NCI-H146 (cell line): ENCODE measurements at regions not wholly inside any gene's neighbourhood (a gene's known extent, or its start where the extent isn't known, plus 50 kb on each side); places are given as distances from the start of the nearest gene placed in this dataset.
"Not testable (repeated sequence)": the region's sequence is repeated elsewhere in the genome, so short reads cannot be mapped to it uniquely, and the experiment has no call there.

ENCODE experiments used
- DNase-seq: peaks from one replicate; lab custom pipeline; 2025; lab: John Stamatoyannopoulos, UW

DNA sequence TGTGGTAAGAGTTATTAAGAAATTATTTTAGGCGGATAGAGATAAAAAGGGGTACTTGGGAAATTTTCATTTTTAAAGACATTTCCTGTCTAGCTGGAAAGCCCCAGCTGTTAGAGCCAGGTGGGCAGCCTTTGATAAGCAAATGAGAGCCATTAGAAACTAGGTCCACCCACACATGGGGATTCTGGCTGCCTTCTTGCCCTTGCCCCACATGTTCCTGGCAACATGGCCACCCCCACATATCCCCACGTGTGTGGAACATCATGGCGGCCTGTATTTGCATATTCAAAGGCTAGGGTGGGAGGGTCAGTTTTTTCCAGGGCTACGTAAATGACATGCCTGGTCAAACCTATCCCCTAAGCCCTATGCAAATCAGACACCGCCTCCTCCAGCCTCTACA lies 1382.1 kb downstream of the AACS start:
- no peak for DNase-seq

DNA sequence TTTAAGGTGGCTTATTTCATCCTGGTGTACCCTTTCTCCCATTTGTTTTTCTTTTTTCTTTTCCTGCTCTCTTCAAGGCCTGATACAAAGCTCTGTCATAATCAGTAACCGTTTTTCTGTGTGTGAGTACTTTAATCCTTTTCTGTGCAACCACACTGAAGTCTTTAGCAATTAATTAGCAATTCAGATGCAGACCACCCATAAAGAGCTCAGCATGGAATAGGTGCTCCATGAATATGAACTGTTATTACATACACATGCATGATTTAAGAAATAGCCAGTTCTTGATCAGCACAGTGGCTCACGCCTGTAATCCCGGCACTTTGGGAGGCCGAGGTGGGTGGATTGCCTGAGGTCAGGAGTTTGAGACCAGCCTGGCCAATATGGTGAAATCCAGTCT lies 1386.6 kb downstream of the AACS start:
- no peak for DNase-seq

DNA sequence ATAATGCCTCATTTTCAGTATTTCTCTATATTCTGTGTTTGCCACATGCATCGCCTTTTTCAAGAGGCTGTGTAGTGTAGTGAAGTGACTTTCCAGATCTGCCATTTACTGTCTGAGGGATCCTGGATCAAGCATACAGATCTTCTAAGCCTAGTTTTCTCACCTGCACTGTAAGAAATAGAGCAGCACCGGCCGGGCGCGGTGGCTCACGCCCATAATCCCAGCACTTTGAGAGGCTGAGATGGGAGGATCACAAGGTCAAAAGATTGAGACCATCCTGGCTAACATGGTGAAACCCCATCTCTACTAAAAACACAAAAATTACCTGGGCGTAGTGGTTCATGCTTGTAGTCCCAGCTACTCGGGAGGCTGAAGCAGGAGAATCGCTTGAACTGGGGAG lies 1387.5 kb downstream of the AACS start:
- not testable (repeated sequence) for DNase-seq

DNA sequence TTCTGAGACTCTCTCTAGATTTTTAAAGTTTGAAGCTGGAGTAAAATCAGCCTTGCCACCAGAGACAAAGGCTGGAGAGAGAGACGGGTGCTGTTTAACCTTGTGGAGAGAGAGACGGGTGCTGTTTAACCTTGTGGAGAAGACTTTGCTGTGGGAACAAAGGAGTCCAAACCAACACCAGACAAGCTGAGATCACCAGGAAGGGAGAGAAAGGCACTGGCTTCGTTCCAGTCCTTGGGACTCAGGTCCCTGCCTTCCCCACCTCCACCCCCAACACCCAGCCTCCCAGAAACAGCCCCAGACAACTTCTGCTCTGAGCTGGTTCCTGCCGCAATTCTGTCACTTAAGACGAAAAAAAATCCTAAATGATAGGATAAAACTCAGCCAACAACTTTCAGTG lies 1389.3 kb downstream of the AACS start:
- DNase-seq = no peak

DNA sequence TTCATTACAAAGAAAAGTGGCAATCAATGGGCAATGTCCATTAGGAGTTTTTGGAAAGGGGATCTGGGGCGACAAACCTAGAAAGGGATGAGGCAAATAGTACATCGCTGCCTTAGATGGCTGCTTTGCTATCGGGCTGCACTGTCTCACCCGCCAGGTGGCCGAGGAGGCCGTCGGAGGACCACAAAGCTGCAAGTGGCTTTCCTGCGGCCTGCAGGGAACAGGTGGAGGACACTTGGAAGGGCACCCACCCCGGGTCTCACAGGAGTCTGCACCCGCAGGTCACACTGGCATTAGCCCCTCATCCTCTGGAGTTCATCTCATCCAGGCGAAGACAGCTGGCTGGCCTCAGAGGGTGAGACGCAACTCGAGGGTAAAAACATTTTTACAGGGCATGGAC lies 1392.5 kb downstream of the AACS start:
- no peak for DNase-seq

DNA sequence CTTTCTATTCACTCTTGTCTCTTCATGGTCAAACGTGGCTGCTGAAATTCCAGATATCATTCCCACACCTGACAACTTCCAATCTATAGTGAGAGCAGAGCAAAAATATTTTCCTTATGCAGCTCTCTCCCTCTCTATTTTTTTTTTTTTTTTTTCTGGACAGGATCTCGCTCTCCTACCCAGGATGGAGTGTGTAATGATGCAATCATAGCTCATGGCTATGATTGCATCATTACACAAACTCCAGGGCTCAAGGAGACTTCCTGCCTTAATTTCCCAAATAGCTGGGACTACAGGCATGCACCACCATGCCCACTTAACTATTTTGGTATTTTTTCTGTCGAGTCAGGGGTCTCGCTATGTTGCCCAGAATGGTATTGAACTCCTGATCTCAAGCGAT lies 1398.9 kb downstream of the AACS start:
- DNase-seq = no peak

DNA sequence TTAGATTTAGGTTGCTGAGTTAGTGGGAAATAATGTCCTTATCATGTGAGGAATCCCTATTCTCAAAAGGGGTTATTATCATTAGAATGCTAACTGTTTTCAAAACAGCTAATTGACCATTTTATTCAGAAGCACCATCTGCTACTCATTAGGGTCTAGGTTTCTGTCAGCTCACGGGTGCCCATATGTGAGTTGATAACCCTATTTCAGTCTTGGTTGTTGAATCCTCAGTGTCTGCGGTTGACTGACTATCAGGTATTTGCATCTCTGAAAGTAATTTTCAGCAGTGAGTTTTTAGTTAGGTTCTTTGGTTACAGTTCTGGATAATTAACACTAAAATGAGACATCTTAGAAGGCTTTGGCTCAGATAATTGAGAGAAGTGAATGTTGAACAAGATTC lies 1404.0 kb downstream of the AACS start:
- DNase-seq = no peak

DNA sequence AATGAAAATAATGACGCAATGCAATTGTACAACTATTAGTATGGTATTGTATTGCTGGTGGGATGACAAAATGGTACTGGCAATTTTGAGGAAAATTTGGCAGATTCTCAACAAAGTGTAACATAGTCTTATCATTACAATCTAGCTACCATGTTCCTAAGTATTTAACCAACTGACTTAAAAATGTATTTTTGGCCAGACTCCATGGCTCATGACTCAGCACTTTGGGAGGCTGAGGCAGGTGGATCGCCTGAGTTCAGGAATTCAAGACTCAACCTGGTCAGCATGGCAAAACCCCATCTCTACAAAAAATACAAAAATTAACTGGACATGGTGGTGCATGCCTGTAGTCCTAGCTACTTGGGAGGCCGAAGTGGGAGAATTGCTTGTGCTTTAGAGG lies 1409.5 kb downstream of the AACS start:
- no peak for DNase-seq

DNA sequence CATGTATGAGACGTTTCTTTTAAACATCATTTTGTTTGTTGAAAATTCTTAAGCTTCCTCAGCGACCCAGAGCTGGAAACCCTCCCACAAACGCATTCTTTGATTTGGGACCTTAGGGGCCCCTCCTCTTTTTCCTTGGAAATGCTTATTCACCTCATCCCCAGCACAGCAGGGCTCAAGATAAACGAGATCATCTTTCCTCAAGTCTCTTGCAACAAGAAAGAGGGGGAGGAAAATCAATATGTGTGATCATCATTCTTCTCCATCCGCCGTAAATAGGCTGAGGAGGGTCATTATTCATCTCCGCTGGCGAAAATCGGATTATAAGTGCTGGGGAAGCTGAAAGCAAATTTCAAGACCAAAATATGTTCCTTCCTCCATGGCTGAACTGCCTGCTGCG lies 1415.2 kb downstream of the AACS start:
- DNase-seq = no peak

DNA sequence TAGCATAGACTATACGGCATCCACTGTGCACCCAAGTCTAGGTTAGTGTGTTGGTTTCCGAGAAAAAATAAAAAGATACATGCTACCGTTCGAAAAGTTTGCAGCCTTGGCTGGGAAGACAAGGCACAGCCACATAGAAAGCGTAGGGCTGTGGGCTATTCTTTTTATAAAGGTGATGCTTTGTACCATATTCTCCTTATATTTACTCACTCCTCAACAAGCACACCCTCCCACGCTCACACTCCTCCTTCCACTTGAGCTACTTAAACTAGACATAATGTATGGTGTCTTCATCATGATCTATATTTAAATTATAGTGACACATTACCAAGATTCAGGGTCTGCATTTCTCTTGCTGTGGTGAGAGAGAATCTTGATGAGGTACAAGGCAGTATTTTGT lies 1416.5 kb downstream of the AACS start:
- DNase-seq = no peak

DNA sequence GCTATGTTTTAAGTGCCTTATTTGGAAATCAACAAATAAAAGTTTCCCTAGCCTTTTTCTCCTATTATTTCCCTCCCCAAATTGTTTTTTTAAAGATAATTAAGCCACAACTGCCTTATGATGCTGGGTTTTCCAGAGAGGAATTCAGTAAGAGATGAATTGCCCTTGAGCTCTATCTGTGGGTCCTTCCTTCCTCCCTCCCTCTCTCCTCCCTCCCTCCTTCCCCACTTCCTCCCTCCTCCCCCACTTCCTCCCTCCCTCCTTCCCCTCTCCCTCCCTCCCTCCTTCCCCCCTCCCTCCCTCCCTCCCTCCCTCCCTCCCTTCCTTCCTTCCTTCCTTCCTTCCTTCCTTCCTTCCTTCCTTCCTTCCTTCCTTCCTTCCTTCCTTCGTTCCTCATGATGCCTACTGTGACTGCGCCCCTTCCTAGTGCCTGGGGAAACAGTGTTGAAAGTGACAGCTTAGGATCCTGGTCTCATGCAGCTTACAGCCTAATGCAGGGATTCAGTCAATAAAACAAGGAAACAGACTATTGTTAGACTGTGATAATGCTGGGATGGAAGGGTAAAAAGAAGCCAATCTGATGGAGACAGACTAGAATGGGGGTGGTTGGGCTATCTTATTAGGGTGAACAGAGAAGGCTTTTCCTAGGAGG lies 1417.1 kb downstream of the AACS start:
- no peak for DNase-seq

DNA sequence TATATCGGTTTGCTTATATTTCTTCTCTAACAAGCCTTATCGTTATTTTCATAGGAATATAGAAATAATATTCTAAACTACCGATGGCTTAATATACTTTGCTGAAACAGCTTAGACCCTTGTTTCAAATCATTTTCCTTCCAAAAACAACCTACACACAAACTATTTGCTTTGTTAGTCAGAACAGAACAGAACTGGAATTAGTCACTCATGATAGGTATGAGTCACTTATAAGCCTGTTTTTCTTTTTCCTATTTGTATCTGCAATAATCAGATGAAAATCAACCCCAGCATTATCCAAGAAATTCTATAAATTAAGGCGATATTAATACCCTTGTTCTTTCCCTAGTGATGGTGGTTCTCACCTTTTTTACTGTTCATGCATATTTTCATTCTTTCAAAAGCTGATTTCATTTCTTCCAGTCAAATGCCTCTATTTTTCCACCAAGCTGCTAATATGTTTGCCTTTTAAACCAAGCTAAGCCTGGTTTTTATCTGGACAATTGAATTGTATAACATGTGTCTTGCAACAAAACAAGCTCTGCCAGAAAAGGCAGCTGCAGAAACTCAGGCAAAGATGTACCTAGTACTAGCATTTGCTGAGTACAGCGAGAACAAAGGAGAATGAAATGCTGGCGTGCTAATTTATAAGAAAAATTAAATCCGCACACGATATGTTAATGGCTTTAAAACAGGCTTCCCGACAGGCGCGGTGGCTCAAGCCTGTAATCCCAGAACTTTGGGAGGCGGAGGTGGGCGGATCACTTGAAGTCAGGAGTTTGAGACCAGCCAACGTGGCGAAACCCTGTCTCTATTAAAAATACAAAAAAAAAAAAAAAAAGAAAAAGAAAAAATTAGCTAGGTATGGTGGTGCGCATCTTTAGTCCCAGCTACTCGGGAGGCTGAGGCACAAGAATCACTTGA lies 1418.2 kb downstream of the AACS start:
- no peak for DNase-seq

DNA sequence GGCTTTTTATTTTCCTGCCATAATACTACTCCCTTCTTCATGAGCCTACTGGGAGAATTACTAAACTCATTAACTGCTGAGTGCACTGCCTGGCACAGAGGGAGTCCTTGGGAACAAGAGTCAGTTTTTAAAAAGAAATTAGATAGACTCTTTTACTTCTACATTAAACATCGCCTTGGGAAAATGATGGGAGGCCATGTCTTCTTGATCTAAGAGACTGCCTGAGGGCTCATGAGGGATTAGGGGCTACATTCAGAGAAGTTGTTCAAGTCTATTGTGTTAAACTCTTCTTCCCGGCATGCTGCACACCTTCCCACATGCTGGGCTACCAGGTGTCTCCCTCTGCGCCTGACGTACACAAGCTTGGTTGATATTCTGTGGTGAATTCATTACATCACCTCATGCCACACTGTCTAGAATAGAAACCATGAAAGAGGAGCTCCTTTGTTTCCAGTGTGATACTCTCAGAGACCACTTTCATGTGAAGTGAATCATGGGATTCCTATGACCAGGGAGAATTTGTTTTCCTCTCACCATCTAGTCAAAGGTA lies 1422.3 kb downstream of the AACS start:
- no peak for DNase-seq

DNA sequence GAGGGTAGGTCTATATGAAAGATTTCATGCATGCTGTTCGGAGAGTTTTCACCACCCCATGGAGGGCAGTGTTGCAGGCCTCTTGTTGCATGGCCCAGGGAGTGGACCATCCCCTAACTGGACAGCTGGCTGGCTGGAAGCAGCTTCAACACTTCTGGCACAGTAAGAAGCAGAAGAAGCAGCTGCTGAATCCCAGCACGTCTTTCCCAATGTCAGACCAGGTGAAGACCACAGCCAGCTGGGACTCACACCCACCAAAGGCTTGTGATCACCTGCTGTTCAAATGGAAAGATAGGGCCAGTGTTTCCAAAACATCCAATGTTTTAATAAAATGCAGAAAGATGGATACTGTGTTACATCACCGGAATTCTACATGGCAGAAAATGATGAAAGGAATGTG lies 1423.6 kb downstream of the AACS start:
- DNase-seq = no peak

DNA sequence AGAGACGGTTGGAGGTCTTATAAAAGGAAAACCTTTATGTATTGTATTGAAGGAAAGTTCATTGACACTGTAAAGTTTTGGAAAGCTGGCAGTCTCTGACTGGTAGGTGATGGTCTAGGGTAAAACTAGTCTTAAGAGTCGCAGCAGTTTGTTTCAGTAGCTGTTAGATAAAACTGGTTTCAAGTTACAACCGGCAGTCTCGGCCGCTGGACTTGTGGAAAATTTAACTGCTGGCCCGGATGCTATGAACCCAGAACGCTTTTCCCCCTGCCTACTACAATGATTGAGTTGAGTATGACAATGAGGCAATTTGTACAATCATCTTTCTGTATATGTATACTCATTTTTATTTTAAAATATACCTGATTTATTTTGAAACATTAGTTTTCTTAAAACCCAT lies 1426.9 kb downstream of the AACS start:
- DNase-seq = no peak

DNA sequence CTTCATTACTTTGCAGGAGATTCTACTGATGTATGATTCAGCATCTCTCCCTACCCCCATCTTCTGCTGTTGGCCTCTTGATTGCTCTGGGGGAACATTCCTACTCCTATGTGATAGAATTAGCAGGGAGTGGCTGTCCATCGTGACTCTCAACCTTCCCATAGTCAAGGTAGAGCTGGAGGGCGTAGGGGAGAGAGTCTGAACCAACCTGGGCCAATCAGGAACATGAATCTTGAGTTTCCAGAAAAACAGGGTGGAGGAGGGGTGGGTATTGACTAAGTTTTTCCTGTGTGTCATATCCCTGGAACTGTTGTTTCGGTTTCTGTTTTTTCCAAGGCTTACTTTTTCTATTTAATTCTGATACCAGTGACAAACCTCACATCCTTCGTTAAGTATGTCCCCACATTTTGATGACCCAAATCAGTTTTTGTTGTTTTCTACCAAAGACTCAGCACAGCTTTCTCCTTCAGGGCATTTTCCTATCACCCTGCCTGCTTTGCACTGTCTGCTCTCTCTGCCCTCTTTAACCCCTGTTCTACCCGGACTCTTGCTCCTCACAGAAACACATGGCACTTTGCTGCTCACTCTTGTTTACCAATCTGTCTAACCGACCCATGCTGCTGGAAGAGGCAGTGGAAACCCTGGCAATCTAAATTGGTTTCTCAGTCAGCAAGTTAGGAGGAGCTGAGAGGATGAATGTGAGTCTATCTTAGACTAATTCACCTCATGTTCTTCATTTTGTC lies 1428.3 kb downstream of the AACS start:
- DNase-seq = no peak

DNA sequence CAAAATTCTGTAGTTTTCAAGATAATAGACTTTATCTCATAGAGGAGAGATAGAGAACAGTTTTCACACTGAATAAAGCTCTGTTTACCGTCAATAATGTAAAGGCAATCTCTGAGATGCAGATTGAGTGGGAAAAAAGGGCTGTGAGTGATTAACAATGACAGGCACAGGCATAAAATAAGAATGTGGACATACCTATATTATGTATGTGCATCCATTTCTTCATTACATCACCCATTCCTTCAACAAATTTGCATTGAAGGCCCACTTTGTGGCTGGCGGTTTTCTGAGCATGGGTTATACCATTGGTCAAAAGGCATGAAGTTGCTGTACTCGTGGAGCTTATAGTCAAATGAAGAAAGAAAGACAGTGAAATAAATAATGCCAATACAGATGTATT lies 1431.0 kb downstream of the AACS start:
- no peak for DNase-seq

DNA sequence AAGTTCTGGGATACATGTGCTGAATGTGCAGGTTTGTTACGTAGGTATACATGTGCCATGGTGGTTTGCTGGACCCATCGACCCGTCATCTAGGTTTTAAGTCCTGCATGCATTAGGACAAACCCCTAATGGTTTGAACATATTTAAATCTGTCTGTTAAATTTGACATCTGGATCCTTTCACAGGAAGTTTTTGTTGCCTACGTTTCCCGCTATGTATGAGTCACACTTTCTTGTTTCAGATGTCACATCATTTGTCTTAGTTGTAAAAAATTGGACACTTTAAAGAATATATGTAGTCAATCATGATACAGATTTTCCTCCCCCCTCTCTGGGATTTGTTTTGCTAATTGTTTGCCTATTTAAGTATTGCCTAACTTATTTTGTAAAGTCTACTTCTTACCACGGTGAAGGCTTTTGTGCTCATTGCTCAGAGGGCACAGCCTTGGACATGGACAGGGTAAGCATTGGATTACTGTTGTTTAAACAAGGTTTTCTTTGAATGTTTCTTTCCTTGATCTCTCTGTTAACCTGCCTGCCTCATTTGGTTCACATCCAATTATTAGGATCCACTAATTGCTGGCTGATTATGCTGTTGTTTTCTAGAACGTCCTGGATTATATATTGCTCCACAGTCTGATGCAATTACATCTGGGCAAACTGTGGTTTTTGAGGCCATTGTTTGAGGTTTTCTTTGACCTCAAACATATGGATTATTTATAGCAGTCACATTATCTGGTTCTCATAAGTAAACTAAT lies 1441.4 kb downstream of the AACS start:
- DNase-seq = no peak

DNA sequence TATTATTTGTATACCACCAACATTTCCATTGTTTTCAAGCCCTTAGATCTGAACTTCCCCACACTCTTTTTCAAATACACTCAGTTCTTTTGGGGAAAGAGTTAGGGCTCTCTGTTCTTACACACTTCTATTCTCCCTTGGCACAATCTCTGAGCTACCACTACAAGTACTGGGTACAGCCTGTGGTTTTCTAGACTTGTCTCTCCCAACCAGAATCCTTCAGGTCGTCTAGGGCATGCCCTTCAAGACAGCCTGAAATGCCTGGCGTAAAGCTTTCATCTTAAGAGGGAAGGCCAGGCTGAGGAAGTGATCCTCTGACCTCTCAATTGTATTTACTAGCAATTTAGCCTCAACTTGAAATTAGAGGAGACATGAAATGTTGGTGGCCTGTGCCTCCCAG lies 1442.0 kb downstream of the AACS start:
- DNase-seq = no peak

DNA sequence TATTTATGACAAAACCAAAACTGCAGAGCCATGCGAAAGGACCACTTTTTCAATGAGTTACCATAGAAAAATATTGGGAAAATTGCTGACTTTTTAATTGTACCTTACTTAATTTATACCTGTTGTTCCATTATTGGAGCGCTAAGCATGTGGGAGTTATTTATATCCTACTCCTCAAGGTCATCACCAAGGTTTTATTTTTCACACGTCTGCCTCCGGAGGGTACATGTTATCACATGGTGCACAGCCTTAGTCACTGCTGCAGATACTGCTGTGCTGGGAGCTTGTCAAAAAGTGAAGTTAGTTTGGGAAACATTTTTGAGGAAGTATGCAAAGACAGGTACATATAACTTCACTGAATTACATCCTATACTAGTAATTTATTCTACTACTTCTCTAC lies 1444.3 kb downstream of the AACS start:
- no peak for DNase-seq

DNA sequence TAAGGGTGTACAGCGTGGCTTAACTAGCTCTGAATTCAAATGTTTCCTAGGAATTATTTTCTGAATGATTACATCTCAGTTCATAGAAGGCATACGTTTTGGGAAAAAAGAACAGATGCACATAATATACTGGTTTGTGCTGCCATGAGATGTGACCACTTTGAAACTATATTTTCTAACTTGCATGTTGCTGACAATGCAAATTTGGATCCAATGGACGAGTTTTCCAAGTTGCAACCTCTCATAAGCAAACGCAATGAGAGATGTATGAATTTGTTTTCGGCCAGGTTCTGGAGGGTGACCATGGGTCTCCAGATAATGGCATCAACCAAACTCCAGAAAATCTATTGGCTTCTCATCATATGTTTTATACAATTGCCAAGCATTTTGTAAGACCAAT lies 1445.4 kb downstream of the AACS start:
- no peak for DNase-seq
